ENCODE measurements at regions not wholly inside any gene's neighbourhood (a gene's known extent, or its start where the extent isn't known, plus 50 kb on each side); places are given as distances from the start of the nearest gene placed in this dataset.

GRCh38 chr4:20408611-20409010 is 156.9 kb downstream of the SLIT2 start:
- no peak for DNase-seq

- DNase-seq: no peak
Measured at GRCh38 chr4:20412072-20412471, 160.4 kb downstream of the SLIT2 start.

- DNase-seq: no peak
Measured at GRCh38 chr4:20416800-20417199, 165.1 kb downstream of the SLIT2 start.

- peak; percentile 81 for DNase-seq
Measured at GRCh38 chr4:20418861-20419451, 167.3 kb downstream of the SLIT2 start.

- no peak for DNase-seq
Measured at GRCh38 chr4:20420916-20421602, 169.4 kb downstream of the SLIT2 start.

- no peak for DNase-seq
Measured at GRCh38 chr4:20421603-20421985, 169.9 kb downstream of the SLIT2 start.

GRCh38 chr4:20422398-20422797 is 170.7 kb downstream of the SLIT2 start:
- DNase-seq: peak; percentile 50

GRCh38 chr4:20423420-20423819 is 171.7 kb downstream of the SLIT2 start:
- DNase-seq: no peak

GRCh38 chr4:20426028-20426427 is 174.3 kb downstream of the SLIT2 start:
- DNase-seq: no peak

GRCh38 chr4:20428436-20429160 is 176.9 kb downstream of the SLIT2 start:
- peak; percentile 28 for DNase-seq

GRCh38 chr4:20430259-20430941 is 178.7 kb downstream of the SLIT2 start:
- no peak for DNase-seq

- no peak for DNase-seq
Measured at GRCh38 chr4:20431543-20431951, 179.8 kb downstream of the SLIT2 start.

GRCh38 chr4:20432088-20432487 is 180.4 kb downstream of the SLIT2 start:
- DNase-seq: no peak

GRCh38 chr4:20433097-20433705 is 181.5 kb downstream of the SLIT2 start:
- DNase-seq: no peak

- no peak for DNase-seq
Measured at GRCh38 chr4:20440170-20440569, 188.5 kb downstream of the SLIT2 start.

GRCh38 chr4:20443015-20443805 is 191.5 kb downstream of the SLIT2 start:
- DNase-seq: no peak

GRCh38 chr4:20444599-20445337 is 193.1 kb downstream of the SLIT2 start:
- no peak for DNase-seq

- DNase-seq: no peak
Measured at GRCh38 chr4:20445933-20446723, 194.4 kb downstream of the SLIT2 start.

GRCh38 chr4:20447103-20447502 is 195.4 kb downstream of the SLIT2 start:
- DNase-seq: no peak

- no peak for DNase-seq
Measured at GRCh38 chr4:20451986-20452385, 200.3 kb downstream of the SLIT2 start.

GRCh38 chr4:20454515-20454914 is 202.8 kb downstream of the SLIT2 start:
- no peak for DNase-seq

Data from hematopoietic multipotent progenitor cell treated with erythropoietin and hydrocortisone succinate and interleukin-3 and kit ligand, for 8 days (in vitro differentiated cells).